ENCODE measurements at regions not wholly inside any gene's neighbourhood (a gene's known extent, or its start where the extent isn't known, plus 50 kb on each side); places are given as distances from the start of the nearest gene placed in this dataset.

- in situ Hi-C loops (cut with MboI; ENCODE audit: low pct_unique_long_range_greater_than_20kb, low sequenced_read_pairs): no loop called here
- no peak for DNase-seq
These were observed 133.1 kb downstream of the IQUB start for GRCh38 chr7:123401295-123401694.

DNA sequence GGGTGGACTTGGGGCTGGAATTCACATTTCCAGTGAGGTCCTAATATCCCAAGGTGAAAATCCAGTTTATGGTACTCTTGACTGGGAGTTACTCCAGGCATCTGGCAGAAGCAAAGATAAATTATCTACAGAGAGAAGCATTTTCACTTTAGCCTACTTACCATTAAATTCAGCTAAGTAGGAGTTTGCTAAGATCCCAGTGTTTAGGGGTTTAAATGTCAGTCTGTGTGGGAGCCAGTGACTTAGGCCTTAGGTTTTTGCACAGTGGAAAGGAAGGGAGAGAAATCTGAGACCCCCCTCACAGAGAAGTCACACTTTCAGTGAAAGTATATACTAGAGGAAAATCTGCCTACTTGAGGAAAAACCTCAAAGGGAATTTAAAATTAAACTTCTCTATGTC is 134.2 kb downstream of the IQUB start:
- in situ Hi-C loops (cut with MboI; ENCODE audit: low pct_unique_long_range_greater_than_20kb, low sequenced_read_pairs): no loop called here

DNA sequence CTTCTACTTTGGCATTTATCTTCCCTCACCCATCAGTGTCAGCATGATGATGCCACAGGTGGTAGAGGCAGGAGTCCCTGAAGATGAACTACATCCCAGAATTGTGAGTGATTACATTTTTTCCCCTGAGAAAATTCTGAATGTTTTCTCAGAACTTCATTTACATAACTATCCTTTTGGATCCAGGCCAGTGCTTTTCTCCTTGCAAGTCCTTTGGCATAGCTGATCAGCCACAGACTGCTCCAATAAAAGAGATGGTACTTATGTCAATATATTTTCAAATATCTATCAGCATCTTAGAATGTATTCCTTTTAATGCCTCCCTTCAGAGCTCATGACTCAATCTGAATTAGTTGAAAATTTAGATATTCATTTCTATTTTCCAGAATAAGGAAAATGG is 135.5 kb downstream of the IQUB start:
- in situ Hi-C loops (cut with MboI; ENCODE audit: low pct_unique_long_range_greater_than_20kb, low sequenced_read_pairs): no loop called here
- DNase-seq: no peak

More for the DNA sequence above, 134.2 kb downstream of the IQUB start:
- DNase-seq: no peak

- in situ Hi-C loops (cut with MboI; ENCODE audit: low pct_unique_long_range_greater_than_20kb, low sequenced_read_pairs): no loop called here
- no peak for DNase-seq
These were observed 136.6 kb downstream of the IQUB start for GRCh38 chr7:123397746-123398338.

GRCh38 chr7:123393623-123394022 is 140.8 kb downstream of the IQUB start:
- DNase-seq: no peak
- in situ Hi-C loops (cut with MboI; ENCODE audit: low pct_unique_long_range_greater_than_20kb, low sequenced_read_pairs): no loop called here

DNA sequence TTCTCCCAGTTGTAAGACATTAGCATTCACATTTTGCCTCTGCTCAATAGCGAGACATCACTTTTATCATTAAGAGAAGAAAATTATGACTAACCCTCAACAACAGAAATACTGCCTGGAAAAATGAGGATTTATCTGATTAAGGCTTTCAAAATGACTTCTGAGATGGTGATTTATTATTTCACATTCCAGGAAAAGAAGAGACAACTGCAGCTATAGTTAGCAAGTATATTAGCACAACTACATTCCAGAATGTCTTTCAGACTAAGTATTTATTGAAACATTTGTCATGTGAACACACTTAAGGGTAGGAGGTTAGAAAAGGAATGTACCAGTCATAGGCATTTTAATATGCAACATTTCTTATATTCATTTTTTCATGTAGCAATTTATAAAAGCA is 162.0 kb downstream of the IQUB start:
- no peak for DNase-seq
- in situ Hi-C loops (cut with MboI; ENCODE audit: low pct_unique_long_range_greater_than_20kb, low sequenced_read_pairs): no loop called here

- in situ Hi-C loops (cut with MboI; ENCODE audit: low pct_unique_long_range_greater_than_20kb, low sequenced_read_pairs): no loop called here
- DNase-seq: peak; percentile 50
These were observed 166.8 kb downstream of the IQUB start for GRCh38 chr7:123367484-123368122.

DNA sequence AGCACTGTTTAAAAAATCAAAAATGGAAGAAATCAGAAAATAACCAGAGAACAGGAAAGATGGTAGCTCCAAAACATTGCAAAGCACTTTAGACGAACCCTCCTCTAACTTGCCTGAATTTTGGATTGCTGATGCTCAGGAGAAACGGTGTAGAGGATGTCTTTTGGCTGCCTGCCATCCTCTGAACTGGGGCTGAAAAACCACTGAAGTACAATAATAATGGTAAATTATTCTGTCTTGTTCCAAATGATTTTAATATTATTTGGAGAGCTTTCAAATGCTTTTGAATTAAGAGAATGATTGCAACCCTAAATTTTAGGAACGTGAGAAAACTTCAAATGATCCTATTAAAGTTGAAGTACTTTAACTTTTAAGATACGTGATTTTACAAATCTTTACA is 167.3 kb upstream of the SLC13A1 start:
- DNase-seq: no peak
- in situ Hi-C loops (cut with MboI; ENCODE audit: low pct_unique_long_range_greater_than_20kb, low sequenced_read_pairs): no loop called here

GRCh38 chr7:123366626-123367025 is 166.9 kb upstream of the SLC13A1 start:
- in situ Hi-C loops (cut with MboI; ENCODE audit: low pct_unique_long_range_greater_than_20kb, low sequenced_read_pairs): no loop called here
- no peak for DNase-seq

- DNase-seq: no peak
- in situ Hi-C loops (cut with MboI; ENCODE audit: low pct_unique_long_range_greater_than_20kb, low sequenced_read_pairs): no loop called here
These were observed 160.9 kb upstream of the SLC13A1 start for GRCh38 chr7:123360631-123361030.

- DNase-seq: no peak
- in situ Hi-C loops (cut with MboI; ENCODE audit: low pct_unique_long_range_greater_than_20kb, low sequenced_read_pairs): no loop called here
These were observed 155.9 kb upstream of the SLC13A1 start for GRCh38 chr7:123355576-123356190.

GRCh38 chr7:123352973-123353372 is 153.2 kb upstream of the SLC13A1 start:
- in situ Hi-C loops (cut with MboI; ENCODE audit: low pct_unique_long_range_greater_than_20kb, low sequenced_read_pairs): no loop called here
- no peak for DNase-seq

- no peak for DNase-seq
These were observed 152.0 kb upstream of the SLC13A1 start for GRCh38 chr7:123351516-123352505.

DNA sequence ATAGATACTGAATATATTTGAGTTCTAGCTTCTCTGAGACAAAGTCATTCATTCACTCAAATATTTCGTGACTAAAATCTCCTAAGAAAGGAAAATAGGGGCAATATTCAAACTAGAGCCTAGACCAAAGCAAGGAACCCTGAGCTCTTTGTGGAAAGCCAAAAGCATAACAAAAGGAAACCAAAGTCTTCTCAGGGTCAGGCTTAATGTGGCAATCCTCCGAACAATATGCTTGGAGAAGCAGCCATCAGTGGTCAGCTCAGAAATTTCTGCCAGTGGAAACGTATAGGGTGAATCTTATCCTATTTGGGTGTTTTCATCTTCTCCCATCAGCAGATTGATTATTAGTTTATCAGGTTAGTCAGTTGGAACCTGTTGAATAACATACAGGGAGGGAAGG is 151.3 kb upstream of the SLC13A1 start:
- in situ Hi-C loops (cut with MboI; ENCODE audit: low pct_unique_long_range_greater_than_20kb, low sequenced_read_pairs): no loop called here
- no peak for DNase-seq

More at GRCh38 chr7:123351516-123352505, 152.0 kb upstream of the SLC13A1 start:
- in situ Hi-C loops (cut with MboI; ENCODE audit: low pct_unique_long_range_greater_than_20kb, low sequenced_read_pairs): no loop called here

DNA sequence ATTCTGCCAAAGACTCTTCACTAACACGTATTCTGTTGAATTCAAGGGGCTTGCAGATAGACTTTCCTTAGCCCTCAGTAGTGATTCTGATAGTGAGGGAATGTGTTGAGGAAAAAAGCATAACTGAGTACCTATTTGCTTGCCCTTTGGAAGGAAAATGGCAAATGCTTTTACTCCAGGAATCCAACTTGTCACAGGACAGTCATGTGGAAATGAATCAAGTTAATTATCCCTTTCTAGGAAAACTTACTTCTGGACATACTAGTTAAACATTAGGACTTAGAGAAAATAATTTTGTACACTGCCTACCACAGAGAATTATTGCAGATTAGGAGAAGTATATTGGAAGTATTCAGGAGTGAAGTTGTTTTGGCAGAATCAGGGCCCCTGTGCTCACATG is 148.9 kb upstream of the SLC13A1 start:
- in situ Hi-C loops (cut with MboI; ENCODE audit: low pct_unique_long_range_greater_than_20kb, low sequenced_read_pairs): no loop called here

GRCh38 chr7:123346766-123347165 is 147.0 kb upstream of the SLC13A1 start:
- in situ Hi-C loops (cut with MboI; ENCODE audit: low pct_unique_long_range_greater_than_20kb, low sequenced_read_pairs): no loop called here

More for the DNA sequence above, 148.9 kb upstream of the SLC13A1 start:
- no peak for DNase-seq

DNA sequence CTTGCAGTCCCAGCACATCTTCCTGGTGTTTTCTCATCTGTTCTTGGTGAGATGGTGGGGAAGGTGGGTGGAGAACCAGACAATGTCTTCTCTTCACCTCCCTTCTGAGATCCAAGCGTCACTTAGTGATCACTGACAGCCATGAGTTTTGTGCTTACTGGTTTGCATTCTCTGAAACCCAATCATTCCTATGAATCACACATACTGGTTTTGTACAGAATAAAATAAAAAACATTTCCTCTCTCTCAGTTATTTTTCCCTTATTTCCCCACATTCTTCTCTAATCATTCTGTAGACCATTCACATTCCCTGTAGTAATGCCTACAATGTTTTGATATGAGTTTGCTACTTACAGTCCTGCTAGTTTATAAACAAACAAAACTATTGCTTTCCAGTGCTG is 143.8 kb upstream of the SLC13A1 start:
- no peak for DNase-seq
- in situ Hi-C loops (cut with MboI; ENCODE audit: low pct_unique_long_range_greater_than_20kb, low sequenced_read_pairs): no loop called here

More at GRCh38 chr7:123346766-123347165, 147.0 kb upstream of the SLC13A1 start:
- DNase-seq: no peak

GRCh38 chr7:123341102-123341501 is 141.3 kb upstream of the SLC13A1 start:
- in situ Hi-C loops (cut with MboI; ENCODE audit: low pct_unique_long_range_greater_than_20kb, low sequenced_read_pairs): no loop called here

GRCh38 chr7:123338688-123339087 is 138.9 kb upstream of the SLC13A1 start:
- in situ Hi-C loops (cut with MboI; ENCODE audit: low pct_unique_long_range_greater_than_20kb, low sequenced_read_pairs): no loop called here
- DNase-seq: no peak

More at GRCh38 chr7:123341102-123341501, 141.3 kb upstream of the SLC13A1 start:
- DNase-seq: no peak

All from KBM-7 (cell line).